NCI-H748 (cell line): ENCODE measurements at regions not wholly inside any gene's neighbourhood (a gene's known extent, or its start where the extent isn't known, plus 50 kb on each side); places are given as distances from the start of the nearest gene placed in this dataset.

Source experiments
- DNase-seq: peaks from one replicate; lab custom pipeline; 2025; ENCODE audit not compliant: unreplicated experiment; lab: John Stamatoyannopoulos, UW

DNA sequence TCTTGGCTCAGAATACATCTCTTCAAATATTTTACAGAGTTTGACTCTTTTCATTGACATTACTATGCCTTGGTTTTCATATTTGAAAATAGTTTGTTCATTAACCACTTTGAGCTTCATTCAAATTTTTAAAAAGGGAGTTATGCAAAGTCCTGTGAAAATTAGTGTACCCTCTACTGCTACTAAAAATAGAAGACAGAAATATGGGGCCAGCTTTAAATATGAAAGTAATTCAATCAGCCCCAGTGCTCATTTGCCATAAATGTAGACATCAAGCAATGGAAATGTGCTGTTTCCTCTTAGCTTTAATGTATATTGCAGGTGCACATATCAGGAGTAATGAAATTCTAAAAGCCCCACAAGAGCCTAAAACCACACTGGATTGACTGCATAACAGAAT is 218.7 kb downstream of the SPATA18 start:
- no peak for DNase-seq

DNA sequence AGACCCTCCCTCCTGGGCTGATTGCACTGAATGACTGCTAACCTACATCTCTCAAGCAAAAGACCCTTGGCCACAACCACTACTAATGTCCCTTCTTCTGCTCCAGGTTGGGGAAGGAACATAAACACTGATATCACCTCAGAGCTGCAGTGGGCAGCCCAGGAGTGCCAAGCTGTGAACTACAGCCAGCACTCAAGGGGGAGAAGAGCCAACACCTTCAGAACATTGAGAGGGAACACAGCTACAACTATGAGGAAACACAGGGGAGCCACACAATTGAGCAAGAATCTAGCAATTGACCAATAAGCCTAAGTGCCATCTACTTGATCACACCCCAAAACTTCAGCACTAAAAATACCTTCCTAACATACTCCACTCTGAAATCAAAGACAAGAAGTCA is 222.8 kb downstream of the SPATA18 start:
- DNase-seq, result no peak

DNA sequence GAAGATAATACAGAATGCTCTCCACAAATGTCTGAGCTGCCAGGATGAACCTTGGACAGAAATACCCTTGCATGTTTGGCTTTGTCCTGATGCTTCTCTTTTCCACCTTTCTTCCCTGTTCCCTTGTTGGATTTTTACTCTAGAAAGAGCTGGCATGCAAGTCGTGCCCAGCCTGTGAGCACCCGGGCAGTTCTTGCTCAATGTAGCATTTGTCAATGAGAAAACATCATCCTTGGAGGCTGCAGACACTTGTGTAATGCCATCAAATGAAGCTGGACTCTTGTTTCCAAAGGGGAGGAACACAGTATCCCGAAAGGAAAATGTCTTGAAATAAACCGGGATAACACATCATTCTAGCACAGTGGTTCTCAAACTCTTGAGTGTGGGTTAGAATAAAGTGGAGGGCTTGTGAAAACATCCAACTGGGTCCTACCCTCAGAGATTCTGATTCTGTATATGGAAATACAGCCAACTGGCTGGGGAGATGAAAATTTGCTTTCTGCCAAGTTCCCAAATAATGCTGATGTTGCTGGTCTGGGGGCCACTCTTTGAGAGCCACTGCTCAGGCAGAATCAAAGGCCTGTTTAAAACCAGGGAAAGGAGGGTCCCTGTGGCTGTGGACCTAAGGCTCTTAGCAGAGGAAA is 237.2 kb downstream of the SPATA18 start:
- DNase-seq, result no peak

DNA sequence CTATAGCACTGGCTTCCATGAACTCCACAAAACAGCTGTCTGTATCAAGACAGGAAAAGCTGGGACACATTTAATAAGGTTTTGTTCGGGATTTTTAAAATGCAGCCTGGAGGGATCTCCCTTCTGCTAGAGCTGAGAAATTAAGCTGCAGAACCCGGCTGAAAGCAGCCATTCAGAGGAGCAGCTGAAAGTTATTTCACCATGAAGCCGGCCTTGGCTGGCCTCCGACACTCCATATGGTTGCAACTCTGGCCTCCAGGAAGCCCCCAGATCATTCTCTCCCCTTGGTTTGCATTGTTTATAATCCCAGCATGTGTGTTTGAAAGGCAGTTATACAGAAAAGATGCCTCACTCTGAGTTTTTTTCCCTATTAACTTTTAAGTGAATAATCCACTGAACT is 239.4 kb downstream of the SPATA18 start:
- no peak for DNase-seq

DNA sequence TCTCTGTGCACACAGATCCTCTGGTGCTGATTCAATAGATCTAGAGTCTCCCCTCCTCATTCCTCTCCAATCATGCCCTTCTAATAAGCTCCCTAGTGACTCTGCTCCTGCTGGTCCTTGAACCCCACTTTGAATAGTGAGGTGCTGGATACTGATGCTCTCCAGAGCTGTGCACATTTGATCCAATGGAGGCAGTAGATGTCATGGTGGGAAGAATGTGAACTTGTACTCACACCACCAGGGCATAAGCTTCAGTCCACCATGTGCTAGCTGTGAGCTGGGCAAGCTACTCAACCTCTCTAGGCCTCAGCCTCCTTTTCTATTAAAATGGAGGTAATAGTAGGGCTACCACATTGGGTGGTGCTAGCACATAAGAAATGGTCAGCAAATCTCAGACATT is 241.1 kb downstream of the SPATA18 start:
- DNase-seq, result no peak

DNA sequence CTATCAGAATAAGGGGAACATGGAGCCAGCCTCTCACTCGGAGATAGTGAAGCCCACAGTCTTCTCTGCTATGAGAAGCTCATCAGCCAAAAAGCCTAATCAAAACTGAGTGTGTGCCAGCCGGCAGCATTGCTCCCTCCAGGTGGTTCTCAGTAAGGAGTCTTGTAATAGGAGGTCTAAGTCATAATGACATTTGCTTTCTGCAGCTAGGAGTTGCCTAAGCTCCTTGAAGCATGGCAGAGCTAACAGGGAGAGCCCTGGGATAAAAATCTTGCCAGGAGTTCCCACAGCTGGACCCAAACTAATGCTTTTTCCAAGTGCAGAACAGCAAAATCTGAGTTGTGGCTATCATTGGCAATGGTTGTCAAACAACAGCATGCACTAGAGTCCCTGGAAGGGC is 245.2 kb downstream of the SPATA18 start:
- no peak for DNase-seq

DNA sequence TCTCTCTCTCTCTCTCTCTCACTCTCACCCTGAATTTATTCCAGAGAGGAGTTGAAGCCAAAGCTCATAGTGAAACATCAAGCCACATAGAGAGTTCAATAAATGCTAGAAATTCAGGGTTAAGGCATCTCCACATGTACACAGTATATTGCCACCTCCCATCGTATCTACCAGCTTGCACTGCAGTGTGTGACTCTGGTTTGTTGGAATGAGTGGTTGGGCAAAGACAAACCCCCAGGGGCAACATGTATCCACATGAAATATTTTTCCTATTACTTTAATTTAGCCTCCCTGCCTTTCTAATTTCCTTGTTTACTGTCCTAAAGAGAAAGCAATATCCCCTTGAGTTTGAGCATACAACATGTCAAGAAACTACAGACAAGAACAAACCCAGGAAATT is 247.3 kb downstream of the SPATA18 start:
- DNase-seq, result no peak

DNA sequence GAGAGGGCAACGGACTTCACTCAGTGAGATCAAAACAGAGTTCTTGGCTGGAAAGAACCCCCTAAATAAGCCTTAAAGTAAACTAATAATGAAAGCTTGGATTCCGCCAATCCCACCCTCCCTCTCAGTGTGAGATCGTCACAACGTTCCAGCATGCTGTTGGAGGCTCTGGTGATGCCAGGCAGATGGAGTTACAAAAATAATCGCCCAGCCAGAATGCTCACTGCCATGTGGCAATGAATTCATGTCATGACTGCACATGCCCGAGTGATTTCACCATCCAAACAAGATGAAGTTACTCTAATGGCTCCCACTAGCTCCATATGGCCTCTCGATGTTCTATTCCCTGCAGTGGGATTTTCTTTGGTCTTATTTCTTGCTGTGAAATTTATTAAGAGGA is 248.0 kb downstream of the SPATA18 start:
- no peak for DNase-seq

DNA sequence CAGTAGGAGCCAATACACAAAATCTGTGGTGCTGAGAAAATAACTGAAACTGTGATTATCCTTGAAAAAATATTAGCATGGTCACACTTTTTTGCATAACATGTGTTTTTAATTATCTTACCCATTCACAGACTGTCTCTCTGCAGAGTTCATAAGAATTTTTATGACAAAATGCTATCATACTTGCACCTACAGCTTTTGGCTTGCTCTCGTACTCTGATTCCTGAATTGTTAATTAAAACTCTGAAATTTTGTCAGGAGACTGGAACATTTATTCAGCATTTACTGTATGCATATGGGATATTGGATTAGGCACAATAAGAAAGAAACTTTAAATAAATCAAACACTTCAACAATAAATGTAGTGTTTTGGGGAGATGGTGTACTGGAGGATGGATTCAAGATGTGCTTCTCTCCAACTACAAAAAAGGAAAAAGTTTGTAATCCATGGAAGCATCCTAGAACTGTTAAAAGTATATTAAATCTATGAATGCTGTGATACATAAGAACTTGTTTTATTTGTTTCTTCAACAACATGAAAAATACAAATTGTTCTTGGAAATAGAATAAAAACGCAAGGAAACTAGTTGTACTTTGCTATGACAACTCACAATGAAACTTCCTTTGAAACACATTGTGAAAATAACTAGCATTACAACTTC is 260.5 kb downstream of the SPATA18 start:
- no peak for DNase-seq

DNA sequence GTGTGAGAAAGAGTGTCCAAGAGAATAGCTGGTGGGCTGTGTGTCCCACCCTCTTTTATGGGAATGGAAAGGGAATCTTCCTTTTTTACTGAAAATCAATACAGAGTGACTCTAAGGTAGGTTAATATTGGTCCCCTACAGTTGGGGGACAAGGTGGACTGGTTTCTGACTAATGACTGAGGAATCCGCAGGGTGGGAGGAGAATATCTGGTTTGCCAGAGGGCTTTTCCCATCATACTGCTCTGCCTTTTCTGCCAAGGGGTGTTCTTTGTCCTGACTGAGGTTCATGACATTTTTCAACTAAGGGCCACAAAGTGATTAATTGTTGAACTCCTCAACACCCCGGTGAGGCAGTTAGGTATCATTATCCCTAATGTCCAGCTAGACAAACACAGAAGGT is 261.6 kb downstream of the SPATA18 start:
- DNase-seq, result no peak

DNA sequence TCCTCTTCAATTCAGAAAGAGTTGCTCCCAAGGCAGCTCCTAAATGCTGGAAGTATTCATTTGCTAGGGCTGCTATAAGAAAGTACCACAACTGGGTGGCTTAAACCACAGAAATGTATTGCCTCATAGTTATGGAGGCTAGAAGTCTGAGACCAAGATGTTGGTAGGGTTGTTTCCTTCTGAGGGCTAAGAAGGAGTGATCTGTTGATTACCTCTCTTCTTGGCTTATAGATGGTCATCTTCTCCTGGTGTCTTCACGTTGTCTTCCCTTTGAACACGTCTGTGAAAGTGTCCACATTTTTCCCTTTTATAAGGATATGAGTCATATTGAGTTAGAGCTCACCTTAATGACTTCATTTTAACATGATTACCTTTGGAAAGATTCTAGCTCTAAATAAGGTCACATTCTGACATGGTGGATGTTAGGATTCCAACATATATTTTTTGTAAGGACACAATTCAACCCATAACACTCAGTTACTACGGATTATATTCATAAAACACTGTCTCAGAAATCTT is 266.3 kb downstream of the SPATA18 start:
- no peak for DNase-seq

DNA sequence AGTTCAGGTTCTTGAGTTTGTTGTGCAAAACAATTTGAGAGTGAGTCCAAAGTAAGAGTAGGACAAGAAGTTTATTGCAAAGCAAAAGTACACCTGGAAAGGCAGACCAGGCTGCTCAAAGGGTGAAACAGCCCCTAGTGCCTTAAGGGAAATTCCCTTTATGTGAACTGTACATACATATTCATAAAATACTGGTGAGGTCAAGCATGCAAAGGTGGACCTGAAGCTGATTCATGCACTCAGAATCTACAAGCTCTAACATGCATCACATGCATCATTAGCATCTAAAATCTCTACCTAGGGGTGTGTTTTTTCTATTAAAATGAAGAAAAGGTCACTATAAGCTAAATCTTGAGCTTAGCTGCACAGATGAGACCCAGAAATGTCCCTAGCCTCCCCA is 266.9 kb downstream of the SPATA18 start:
- DNase-seq, result no peak

DNA sequence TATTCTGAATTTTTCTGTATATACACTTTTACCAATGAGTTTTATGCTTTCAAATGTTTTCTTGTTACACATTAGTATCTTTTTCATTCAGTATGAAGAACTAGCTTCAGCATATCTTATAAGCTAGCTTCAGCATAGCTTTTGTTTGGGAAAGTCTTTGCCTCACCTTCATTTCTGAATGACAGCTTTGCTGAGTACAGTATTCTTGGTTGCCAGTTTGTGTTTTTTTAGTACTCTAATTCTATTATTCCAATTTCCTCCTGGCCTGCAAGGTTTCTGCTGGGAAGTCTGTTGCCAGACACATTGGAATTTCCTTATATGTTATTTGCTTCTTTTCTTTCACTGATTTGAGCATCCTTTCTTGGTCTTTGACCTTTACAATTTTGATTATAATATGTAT is 278.8 kb downstream of the SPATA18 start:
- no peak for DNase-seq

DNA sequence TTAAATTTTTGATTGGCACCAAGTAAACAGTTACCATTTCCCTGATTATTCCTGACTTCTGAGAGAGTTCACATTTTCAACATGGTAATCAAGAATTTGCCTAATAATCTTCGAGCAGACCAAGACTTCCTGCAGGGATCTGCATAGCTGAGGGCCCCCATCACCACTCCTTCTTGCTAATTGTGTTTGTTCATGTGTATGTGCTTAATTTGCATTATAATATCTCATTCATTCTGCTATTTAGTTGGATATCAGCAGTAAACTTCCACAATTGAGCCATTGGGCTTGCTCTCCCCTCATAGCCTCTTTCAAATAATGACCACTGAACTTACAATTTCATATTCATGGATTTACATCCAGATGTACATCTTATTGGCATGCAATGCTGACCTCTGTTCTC is 292.5 kb downstream of the SPATA18 start:
- DNase-seq, result no peak

DNA sequence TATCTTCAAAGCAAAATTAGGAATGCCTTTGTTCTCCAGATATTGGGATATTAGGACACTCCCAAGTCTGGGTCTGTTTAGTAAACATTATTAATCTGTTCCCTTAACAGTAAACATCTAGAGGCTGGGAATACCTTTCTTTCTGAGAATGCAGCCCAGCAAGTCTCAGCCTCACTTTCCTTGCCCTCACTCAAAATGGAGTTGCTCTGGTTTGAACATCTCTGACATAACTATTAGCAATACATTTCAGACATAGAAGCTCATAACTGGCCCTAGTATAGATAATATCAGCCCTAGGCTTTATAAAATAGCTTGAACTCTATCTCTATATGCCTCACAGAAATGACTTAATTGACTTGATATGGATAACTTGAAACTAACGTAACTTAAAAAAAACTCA is 299.8 kb downstream of the SPATA18 start:
- no peak for DNase-seq

DNA sequence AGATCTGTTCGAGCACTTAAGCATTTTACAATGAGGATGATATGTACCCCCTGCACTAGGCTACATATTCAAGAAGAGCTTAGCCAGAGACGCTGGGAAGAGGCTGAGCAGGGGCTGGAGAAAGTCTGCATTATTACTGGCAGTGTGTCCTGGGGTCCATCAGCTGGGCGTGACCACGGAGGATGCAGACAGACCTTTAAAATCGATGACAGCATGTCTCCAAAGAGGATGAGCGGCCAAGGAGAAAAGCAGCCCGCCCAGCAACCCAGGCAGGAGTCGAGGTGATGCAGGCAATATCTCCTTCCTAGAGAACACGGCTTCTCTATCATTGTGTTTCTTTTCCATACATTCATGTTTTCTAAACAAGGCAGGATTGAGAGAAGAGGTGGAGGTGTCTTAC is 300.7 kb downstream of the USP46 start:
- DNase-seq, result no peak

DNA sequence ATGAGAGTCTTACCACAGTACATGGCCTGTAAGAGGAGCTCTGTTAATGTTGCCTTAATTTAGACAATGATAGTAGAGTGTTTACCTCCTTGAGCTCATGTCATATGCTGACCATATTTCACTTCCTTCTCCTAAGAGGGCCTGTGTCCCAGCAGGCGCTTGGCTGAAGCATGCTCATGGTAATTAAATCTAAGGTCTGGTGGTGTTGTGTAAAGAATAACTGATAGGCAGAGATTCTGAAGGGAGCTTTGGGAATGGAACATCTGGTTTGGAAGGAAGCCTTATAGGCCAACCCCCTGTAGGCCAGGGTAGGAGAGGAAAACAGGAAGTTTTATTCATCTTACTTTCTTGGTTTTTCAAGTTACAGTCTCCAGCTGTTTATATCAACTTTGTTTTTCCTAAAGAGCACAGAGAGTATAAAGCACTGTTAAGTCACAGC is 300.2 kb downstream of the USP46 start:
- DNase-seq, result no peak

DNA sequence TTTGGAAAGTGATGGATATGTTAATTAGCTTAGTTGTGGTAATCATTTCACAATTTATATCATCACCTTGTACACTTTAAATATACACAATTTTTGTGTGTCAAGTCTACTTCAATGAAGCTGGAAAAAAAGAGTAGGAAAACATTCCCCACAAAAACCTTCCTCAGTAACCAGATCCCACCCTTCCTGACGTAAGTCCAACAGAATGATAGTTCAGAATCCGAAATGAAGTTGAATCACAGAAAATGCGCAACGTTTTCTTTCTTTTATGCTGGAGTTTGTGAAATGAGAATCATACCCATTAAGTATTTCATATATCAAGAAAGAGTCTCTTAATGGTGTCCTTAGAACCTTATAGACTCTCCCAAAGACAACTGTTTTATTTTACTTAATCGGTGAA is 292.9 kb downstream of the USP46 start:
- no peak for DNase-seq

DNA sequence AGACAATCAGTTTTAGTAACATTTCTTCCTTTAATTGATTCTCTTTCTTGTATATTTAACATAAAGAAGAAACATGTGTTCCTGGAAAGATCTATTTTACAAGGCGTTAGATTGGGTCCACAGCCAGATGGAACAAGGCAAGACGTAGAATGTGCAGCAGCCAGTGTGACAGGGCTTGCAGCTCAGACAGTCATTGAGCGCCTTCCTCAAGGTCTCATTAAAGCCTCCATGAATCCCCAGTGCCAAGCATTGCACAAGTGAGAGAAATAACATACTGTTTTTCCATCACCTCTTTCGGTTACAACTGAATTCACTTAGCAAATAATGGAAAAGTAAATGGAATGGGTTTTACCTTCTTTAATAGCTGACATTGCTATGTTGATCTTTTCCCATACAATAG is 292.5 kb downstream of the USP46 start:
- DNase-seq, result peak; percentile 29

DNA sequence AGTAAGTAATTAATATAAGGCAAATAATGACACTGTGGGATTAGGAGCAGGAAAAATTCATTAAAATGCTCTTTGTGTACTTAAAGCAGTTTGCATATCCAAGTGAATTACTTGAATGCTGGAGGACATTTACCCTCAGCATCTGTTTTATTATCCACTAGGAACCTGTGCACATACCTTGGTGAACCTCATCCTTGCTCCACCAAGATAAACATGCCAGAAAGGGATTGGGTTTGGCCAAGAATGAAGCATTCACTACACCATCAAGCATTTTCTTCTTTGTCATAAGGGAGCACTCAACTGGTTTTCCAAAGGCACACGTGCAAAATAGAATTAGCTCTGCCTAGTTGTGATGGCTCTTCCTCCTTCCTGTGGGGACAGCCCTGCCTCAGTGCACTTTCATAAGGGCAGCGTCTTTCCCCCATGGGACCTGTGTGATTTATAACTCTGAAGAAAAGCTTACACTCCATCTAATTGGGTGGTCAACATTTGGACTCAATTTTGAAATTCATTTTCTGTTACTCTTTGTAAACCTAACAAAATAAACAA is 291.7 kb downstream of the USP46 start:
- DNase-seq, result peak; percentile 91

DNA sequence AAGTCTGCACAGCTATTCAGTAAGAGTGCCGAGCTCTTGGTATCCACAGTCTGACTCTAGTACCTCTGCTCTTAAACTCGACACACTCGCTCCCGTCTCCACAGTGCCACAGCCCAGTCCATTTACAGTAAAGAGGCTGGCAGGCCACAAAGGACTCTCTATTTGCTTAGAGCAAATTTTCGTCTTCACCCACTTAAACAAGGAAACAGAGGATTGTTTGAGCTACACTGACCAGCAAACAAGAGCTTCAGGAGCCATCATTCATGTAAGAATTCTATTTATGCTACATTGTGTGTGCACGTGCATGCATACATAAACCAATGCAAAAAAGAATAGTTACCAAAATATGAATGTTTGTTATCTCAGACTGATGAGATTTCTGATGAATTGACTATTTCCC is 290.2 kb downstream of the USP46 start:
- DNase-seq, result peak; percentile 91

DNA sequence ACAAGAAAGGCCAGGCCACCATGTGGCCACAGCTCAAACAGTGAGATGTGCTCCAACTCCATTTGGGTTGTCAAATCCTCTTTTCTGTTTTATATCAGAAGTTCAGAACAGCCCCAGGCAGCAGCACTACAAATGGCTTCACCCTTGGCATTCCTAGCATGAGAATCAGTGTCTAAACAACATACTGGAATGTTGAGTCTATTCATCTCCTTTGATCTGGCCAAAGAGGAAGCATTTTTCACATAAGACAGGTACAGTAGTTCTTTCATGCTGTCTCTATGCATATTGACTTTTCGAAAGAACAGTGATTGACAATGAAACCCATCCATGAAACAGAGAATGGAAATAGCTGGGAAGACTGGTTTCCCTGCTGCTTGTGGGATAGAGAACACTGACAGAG is 289.5 kb downstream of the USP46 start:
- DNase-seq, result no peak

DNA sequence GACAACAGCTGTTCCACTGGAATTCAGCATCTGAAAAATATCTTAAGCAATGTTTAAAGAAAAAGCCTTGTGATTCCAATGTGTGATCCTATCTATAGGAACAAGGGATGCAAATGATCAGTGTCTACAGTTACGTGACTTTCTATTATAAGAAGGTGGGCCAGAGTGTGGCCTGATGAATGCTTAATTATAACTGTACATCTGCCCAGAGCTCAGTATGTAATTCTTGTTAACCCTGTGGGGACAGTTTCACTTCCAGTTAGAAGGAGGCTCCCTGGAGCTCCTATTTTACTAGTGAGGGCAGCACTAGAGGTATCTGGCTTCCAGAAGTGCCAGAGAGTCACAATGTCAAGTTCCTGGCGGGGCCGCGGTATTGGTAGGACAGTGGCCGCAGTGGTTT is 288.5 kb downstream of the USP46 start:
- DNase-seq, result no peak
